GM12891 (cell line): ENCODE measurements at regions not wholly inside any gene's neighbourhood (a gene's known extent, or its start where the extent isn't known, plus 50 kb on each side); places are given as distances from the start of the nearest gene placed in this dataset.

ENCODE experiments used
- DNase-seq: peaks from one replicate; pipeline ENCODE4 v3.0.0; 2011; ENCODE audit warnings: low spot score; ENCODE audit not compliant: insufficient read length
- FAIRE-seq: peaks from 2 replicates; lab custom pipeline; 2011; peaks lifted over from hg19 to GRCh38; lab: Jason Lieb, UNC
- PAX5 ChIP-seq: IDR thresholded peaks from 2 replicates; pipeline ENCODE4 v1.6.1; 2011; ENCODE audit warnings: low read length, moderate library complexity, mild to moderate bottlenecking; ENCODE audit not compliant: insufficient read depth, severe bottlenecking
- POLR2A ChIP-seq: IDR thresholded peaks from 2 replicates; pipeline ENCODE4 v1.6.1; 2011; ENCODE audit warnings: low read depth, low read length, control low read depth
- POLR2AphosphoS5 ChIP-seq: IDR thresholded peaks from 2 replicates; pipeline ENCODE4 v1.6.1; 2011; ENCODE audit warnings: low read depth, low read length, control low read depth
- POU2F2 ChIP-seq: IDR thresholded peaks from 2 replicates; pipeline ENCODE4 v1.6.1; 2011; ENCODE audit warnings: low read depth, mild to moderate bottlenecking, control low read depth, low read length, moderate library complexity
- SPI1 ChIP-seq: IDR thresholded peaks from 2 replicates; pipeline ENCODE4 v1.6.1; 2011; ENCODE audit warnings: low read depth, low read length, control low read depth
- TAF1 ChIP-seq: IDR thresholded peaks from 2 replicates; pipeline ENCODE4 v1.6.1; 2011; ENCODE audit warnings: low read depth, low read length, control low read depth

DNA sequence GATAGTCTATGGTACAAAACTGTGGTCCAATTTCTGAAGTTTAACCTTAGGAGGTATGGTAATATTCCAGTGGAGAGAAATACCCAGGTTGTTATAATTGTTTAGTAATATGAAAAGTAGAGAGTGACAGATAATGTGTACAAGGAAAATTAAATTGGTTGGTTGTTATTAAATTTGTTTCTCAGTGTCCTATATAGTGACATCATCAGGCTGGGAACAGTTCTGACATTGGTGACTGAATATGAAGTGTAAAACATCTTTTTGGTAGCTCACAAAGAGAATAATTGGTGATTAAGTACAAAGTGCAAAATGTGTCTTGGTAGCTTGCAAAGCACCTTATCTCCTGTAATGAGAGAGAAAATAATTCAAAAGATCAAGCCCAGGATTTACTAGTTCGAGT lies 1806.1 kb upstream of the CDH6 start:
- TF ChIP-seq PAX5: no peak
- no peak for TF ChIP-seq POU2F2
- TF ChIP-seq POLR2A: no peak
- TF ChIP-seq SPI1: no peak
- TF ChIP-seq TAF1: no peak
- TF ChIP-seq POLR2AphosphoS5: no peak
- DNase-seq (no peak), FAIRE-seq (no peak)

DNA sequence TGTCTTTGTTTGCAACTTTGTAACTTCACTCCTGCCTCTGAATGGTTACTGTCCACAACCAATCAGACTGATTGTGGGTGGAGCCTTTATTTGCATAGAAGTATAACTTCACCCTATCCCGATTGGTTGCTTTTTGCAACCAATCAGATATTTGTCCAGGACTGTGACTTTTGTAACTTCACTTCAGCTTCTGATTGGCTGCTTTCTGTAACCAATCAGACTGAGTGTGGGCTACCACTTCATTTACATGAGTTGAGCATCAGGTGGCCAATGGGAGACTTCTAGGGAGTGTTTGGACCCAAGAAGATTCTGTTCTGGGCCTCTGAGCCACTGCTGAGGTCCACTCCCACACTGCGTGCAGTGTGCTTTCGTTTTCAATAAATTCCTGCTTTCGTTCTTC lies 1810.7 kb upstream of the CDH6 start:
- TF ChIP-seq POU2F2 (no peak), POLR2AphosphoS5 (no peak), POLR2A (no peak), PAX5 (no peak), SPI1 (no peak), TAF1 (no peak)
- DNase-seq (no peak), FAIRE-seq (no peak)

DNA sequence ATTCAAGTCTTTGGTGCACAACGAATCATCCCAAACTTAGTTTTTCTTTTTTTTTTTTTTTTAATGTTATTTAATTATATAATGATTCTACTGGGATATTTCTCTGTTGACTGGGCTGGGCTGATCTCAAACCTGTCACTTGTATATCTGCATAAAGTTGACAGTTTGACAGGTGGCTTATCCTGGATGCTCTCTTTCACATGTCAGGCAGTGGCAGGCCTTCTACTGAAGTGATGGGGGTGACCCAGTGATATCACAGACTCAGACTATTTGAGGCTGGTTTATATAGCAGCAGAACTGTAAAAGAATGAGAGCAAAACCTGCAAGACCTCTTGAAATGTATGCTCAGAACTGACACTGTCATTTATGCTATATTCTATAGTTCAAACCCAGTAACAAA lies 1813.5 kb upstream of the CDH6 start:
- no peak for FAIRE-seq
- TF ChIP-seq SPI1 (no peak), POLR2AphosphoS5 (no peak), POU2F2 (no peak), TAF1 (no peak), PAX5 (no peak), POLR2A (no peak)
- DNase-seq: no peak

DNA sequence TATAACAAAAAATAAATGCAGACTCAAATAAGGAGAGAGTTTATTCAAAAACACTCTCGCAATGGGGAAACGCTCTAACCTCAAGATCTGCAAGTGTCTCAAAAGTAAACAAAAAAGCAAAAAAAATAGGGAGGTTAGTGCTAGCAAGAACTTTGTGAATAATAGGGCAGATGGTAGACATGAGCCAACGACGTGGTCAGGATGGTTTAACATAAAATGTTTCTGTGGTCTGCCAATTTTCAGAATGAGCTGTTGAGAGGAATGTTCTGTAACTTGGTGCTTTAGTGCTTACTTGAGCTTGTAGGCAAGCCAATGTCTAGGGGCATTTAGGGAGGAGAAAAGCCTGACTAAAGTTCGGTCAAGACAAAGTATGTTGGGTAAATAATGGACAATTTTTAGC lies 1813.9 kb upstream of the CDH6 start:
- no peak for DNase-seq
- no peak for TF ChIP-seq PAX5
- no peak for TF ChIP-seq POU2F2
- TF ChIP-seq POLR2A: no peak
- no peak for TF ChIP-seq POLR2AphosphoS5
- no peak for TF ChIP-seq TAF1
- no peak for TF ChIP-seq SPI1
- FAIRE-seq: no peak

DNA sequence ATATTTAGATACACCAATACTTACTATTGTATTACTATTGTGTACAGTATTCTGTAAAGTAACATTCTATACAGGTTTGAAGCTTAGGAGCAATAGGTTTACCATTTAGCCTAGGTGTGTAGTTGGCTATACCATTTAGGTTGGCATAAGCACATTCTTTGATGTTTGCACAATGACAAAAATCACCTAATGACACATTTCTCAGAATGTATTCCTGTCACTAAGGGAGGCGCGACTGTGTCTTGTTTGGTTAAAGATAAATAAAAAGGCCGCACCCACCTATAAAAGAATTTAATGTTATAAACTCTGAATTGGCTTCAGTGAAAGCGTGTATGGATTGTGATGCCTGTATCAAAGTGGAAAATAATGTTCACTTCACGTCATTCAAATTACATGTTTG lies 1815.4 kb upstream of the CDH6 start:
- DNase-seq (no peak), FAIRE-seq (no peak)
- no peak for TF ChIP-seq POLR2AphosphoS5
- no peak for TF ChIP-seq POU2F2
- no peak for TF ChIP-seq POLR2A
- no peak for TF ChIP-seq TAF1
- TF ChIP-seq PAX5: no peak
- no peak for TF ChIP-seq SPI1

DNA sequence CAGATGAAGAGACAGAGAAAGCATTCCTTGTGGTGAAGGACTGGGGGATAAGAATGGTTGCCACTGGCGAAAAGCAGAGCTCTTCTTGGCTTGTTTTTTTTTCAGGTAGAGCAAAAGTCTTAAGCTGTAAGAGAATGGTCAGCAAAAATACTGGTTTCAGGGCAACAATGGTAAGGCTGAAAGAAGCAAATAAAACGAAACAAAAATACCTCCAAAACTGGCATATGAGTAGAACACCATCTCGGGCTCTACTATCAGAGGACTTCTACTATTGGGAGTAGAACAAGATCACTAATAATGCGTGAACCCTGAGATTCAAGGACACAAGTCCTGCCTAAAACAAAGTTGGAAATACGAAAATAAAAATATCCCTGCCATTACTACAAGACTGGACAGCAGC lies 1823.2 kb upstream of the CDH6 start:
- no peak for TF ChIP-seq POLR2A
- no peak for TF ChIP-seq POU2F2
- TF ChIP-seq PAX5: no peak
- no peak for TF ChIP-seq POLR2AphosphoS5
- TF ChIP-seq SPI1: no peak
- TF ChIP-seq TAF1: no peak
- no peak for FAIRE-seq
- DNase-seq: no peak

DNA sequence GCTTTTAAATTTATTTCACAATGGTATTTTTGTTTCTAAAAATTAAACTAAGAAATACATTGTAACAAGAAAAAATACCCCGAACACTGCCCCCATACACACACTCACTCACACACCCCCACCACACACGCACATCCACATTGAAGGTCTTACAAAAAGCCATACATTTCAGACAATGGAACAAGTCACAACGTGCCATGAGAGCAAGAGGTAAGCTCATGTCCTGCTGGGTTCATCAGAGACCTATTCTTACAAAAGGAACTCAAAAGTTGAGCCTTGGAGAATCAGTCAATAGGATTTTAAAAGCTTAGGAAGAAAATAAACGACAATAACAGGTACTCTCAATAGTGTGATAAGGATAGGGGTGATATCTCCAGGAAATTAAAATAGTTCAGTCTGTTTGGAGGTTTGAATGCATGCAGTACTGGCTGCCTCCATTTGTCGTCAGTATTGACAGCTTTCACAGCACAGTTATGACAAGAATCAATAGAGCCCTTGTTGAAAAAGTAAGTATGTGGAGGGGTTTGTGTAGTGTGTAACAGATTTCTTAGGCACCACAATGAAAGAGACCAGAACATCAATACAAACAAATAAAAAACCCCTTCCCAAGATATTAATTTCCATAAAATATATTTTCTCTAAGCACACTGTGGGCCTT lies 1826.2 kb upstream of the CDH6 start:
- no peak for DNase-seq
- TF ChIP-seq SPI1 (no peak), POLR2AphosphoS5 (no peak)
- FAIRE-seq: no peak

DNA sequence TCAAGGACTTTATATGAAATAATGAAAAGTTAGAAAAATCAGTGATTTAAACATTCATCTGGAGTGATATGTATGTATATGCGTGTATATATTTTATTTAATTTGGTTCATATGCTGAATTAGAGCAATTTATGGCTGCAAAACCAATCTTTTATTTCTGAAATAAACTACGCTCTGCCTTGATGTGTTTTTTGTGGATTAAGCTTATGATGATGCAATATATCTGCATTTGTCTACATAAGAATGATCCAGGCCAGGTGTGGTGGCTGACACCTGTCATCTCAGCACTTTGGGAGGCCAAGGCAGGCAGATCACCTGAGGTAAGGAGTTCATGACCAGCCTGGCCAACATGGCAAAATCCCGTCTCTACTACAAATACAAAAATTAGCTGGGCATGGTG lies 1842.3 kb upstream of the CDH6 start:
- TF ChIP-seq POLR2AphosphoS5: no peak
- TF ChIP-seq PAX5: no peak
- DNase-seq (no peak), FAIRE-seq (no peak)

DNA sequence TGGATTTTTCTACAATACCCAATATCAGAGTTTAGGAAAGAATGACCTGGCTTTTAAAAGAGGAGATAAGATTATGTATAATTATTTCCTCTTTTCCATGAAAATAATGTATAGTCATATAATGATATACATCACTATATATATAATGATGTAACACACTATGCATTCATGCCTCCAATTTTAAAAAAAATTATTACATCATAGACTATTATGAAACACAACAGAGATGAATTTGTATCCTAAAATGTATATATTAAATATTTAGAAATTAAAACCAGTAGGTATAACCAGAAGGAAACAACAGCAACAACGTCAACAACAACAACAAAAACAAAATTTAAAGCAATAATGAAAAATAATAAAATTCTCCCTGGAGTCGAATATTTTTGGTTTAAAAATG lies 1856.5 kb upstream of the CDH6 start:
- FAIRE-seq (no peak), DNase-seq (no peak)
- TF ChIP-seq POLR2AphosphoS5 (no peak), SPI1 (no peak), PAX5 (no peak), POU2F2 (no peak), TAF1 (no peak), POLR2A (no peak)

DNA sequence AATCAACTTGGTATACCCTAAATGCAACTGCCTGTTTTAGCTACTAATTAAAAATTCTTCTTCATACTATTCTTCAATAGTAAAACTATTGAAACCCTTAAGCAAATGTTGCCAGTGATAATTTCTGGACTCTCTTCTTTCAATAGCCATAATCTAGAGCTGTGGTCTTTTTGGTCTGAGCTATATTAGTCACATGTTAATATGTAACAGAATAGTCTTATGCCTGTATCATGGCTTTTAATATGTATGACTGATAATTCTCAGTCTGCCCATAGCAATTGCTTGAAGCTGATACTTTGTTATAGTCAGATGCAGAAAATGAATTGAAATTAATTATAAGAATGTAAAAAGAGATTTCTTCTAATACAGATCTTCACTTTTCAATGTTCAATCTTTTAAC lies 1871.9 kb upstream of the CDH6 start:
- no peak for FAIRE-seq
- no peak for TF ChIP-seq POU2F2
- TF ChIP-seq POLR2AphosphoS5: no peak
- no peak for DNase-seq

DNA sequence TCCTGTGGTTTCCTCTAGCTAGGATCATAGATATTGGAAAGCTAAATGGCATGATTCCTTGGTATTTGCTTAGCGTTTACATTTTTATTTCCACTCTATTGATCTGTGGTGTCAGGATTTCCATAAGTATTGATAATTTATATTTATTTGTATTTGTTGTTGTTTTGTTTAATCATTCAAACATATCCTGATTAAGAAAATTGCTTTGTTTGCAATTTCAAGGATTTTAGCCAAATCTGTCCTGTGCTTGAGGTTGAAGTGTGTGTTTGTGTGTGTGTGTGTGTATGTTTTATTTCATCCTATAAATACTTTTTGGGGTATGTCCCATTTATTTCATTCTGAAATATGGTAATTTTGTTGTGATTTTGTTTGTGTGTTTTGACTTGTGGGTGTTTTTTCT lies 1884.1 kb upstream of the CDH6 start:
- DNase-seq (no peak), FAIRE-seq (no peak)
- TF ChIP-seq POLR2AphosphoS5 (no peak), SPI1 (no peak)
